Kidney tubule cell (primary cell): ENCODE measurements at regions not wholly inside any gene's neighbourhood (a gene's known extent, or its start where the extent isn't known, plus 50 kb on each side); places are given as distances from the start of the nearest gene placed in this dataset.

Experiments used
- DNase-seq: peaks from one replicate; pipeline ENCODE4 v3.0.0-alpha.2; 2018; ENCODE audit warnings: low spot score

DNA sequence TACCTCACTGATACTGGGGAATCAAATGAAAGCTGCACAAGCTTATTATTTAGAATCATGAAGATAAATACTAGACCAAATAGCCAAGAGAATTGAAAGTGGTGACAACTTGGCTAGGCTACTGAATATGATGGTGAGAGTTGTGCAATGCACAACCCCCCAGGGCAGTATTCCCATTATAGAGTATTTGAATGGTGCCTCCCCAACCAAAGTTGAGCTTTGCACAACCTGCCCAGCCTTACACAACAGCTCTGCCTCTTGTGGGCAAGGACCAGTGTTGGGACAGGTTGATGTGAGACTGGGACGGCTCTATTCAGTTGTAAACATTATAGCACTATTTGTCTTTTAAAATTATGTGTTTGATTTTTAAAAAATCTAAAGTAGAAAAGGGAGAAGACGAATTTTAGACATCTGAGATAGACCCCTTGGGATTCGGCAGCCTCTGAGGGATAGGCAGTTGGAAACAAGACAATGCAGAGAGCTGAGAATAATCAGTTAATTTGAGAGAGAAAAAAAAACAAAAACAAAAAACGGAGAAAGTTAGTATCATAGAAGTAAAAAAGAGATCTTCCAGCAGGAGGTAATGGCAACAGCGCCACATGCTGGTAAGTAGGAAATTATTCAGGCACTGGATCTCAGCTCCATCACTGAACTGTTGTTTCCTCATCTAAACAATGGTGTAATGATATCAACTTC lies 91.0 kb upstream of the KCNA3 start:
- peak; percentile 58 for DNase-seq

DNA sequence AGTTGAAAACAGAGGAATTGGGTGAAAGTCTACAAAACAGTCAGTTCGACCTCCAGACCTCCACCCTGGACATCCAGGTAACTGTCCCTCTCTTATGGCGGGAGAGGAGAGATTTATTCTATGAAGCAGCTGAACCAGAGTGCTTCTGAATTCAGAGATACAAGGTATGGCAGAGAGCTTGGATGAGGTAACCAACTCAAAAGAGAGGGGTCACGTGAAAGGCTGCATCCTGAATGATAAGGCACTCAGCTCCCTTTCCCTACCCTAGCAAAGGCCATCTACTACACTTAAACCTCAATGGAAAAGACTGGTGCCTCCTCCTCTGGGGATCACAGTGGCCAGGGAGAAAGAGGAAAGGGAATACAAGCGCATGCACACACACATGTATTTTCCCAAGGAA lies 88.4 kb upstream of the KCNA3 start:
- DNase-seq = no peak

DNA sequence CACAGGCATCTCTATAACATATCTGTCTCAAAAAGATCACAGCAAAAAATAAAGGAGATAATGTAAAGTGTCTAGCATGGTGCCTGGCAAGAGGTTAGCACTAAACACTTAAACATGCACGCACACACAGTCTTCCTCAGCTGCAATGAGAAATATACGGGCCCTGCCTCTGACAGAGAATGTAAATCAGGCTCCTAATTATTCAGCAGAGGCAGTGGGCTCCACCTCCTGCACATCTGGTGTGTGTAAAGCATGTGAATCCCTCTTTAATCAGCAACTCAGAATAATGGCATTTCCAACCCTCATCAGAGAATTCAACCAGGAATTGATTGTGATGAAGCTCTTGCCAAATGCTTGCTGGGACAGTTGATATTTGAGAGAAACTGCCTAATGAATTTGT lies 85.6 kb upstream of the KCNA3 start:
- no peak for DNase-seq

DNA sequence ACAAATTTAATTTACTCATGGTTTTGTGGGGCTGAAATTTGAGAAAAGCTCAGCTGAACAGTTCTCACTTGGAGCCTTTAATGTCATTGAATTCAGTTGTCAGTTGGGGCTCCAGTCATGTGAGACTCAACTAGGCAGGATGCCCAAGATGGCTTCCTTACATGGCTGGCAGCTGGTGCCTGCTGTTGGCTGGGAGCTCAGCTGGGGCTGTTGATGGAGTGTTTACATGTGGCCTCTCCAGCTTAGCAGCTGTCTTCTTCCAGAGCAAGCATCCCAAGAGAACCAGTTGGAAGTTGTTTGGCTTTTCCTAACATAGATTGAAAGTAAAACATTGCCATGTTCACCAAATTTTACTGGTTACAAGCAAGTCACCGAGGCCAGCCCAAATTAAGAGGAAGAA lies 81.8 kb upstream of the KCNA3 start:
- DNase-seq = no peak

DNA sequence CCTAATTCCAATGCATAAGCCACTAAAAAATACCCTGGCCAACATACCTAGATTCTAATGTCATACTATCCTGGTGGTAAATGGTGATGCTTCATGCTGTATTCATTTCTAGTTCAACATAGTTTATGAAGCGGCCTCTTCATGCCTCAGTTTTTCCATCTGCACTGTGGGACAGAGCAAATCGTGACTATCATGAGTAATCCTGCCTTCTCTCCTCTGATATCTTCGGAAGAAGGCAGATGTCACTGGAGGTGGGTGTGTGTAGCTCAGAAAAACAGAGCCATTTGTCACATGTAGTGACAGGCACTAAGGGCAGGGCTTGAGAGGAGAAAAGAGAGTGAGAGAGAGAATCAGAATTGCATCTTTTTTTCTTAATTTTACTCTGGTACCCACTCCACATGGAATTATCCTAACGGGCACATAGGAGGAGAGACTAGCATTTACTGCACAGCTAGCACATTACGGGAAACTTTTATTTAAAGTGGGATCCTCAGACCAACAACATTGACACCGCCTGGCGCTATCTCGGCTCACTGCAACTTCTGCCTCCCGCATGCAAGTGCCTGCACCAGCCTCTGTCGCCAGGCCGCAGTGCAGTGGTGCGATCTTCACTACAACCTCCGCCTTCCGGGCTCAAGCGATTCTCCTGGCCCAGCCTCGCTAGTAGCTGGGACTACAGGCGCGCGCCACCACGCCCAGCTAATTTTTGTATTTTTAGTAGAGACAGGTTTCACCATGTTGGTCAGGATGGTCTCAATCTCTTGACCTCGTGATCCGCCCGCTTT lies 78.4 kb upstream of the KCNA3 start:
- no peak for DNase-seq

DNA sequence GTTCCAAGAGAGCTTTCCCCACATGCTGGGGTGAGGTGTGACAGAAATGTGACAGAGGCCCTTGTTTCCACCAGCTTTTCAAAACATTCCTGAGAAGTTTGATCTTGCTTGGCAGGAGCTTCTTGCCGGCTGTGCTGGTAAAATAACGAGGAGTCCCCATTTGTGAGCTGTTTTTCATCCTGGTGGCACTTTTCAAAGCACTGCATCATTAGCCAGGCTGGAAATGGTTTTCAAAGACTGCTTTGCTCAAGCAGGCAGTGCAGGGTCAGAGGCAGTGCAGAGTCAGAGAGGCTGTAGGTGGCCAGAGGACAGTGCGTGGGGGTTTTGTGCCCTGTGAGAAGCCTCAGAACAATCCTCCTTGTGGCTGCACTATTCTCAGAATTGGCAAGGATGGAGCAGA lies 75.8 kb upstream of the KCNA3 start:
- no peak for DNase-seq

DNA sequence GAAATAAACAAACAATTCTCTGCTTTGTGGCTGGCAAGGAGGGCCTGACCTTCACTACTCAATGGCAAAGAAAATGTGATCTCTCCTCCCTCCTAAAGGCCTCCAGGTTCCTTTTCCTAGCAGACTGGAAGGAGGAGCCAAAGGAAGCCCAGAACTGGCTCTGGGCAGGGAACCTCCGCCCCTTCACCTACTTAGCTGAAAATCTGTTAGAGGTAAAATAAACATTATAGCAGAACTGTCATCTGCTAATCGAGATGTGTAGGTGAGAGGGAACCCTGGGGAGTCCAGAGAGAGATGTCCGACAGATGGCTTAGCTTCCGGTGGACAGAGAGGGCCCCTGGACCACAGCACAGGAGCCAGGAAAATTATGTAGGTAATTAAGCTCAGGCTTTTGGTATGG lies 75.2 kb upstream of the KCNA3 start:
- DNase-seq = no peak

DNA sequence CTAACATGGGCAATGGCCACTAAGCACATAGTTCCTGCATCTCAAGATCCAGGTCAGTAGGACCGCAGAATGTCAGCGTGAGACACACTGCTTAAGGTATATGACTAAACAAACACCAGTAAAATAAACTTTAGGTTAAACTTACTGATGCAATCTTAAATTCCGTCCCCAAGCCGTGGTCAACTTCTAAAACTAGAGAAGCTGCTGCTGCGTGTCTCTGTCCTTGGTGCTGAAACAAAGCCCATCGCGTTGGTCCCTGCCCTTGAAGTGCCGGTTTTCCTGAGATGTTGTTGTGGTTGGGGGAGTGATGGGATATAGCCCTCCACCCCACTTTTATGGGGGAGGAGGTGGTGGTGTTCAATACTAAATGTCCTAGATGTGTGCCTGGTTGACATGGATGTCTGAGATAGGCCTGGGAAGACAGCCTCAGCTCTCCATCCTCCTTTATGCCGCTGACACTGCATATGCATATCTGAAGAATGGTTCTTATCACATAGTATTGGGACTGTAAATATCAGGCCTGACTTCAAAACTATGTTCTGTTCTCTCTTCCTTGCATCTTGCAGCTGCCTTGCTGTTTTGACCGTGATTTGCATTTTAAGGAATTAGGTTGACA lies 72.0 kb upstream of the KCNA3 start:
- peak; percentile 47 for DNase-seq

DNA sequence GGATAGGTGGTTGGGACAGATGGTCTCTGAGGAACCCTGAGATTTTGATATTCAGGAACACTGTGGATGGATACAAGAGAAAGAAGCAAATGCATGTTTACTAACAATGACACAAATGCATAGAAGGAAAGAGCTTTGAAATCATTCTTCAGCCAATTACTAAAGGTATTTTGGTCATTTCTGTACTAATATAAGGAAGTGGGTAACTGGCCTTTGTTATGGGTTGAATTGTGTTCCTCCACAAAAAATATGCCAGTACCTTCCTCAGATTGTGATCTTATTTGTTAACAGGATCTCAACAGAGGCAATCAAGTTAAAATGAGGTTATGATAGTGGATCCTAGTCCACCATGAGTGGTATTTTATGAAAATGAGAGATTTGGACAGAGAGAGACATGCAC lies 68.7 kb upstream of the KCNA3 start:
- no peak for DNase-seq

DNA sequence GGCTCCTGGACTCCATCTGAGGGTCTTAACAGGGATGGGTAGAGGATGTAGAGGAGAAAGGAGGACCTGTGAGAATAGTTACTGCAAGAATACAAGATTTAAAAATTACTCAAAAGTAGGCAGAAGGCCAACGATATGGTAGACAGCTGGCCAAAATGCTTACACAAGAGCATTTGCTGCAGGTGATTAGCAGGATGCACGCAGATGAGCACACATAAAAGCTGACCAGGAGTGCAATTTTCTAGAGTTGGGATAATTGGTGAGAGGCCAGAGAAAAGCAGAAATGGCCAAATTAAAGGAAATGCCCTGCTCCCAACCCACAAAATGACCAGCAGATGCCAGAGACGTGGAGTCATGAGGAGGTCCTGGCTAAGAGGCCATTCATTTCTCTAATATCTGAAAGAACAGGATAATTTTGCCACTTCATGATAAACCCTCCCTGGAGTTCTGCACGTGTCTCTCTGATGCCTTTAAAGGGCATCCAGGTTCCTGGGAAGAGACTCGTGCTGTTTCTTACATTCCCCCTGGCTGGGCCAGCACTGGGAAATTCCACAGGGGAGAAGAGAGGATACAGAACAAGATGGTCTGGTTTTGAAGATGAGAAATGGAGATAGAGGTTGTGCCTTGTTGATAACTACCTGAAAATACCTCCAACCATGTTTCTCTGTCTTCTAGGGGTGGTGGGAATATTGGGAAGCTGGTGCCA lies 62.3 kb upstream of the KCNA3 start:
- no peak for DNase-seq

DNA sequence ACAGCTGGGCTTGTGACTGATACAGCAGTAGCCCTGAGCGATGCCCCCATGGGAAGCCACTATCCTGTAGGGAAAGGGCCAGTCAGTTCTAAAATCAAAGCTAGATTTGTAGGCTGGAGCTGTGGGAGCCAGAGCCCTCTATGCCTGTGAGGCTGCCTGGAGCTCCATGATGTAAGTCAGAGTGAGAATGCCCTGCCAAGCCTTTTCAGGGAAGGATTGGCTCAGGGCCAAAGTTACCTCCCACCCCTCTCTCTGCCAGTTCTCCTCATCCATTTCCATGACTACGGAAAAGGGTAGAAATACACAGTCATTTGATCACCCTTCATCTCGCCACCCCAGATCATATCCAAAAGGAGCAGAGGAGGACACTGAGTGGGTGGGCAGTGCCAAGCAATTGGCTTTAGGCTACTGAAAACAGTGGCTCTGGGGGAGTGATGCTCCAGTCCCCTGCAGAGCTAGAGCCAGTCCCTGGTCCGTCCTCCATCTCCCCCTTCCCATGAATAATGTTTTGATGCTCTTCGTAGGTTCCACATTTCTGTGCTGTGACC lies 59.5 kb upstream of the KCNA3 start:
- DNase-seq = no peak

DNA sequence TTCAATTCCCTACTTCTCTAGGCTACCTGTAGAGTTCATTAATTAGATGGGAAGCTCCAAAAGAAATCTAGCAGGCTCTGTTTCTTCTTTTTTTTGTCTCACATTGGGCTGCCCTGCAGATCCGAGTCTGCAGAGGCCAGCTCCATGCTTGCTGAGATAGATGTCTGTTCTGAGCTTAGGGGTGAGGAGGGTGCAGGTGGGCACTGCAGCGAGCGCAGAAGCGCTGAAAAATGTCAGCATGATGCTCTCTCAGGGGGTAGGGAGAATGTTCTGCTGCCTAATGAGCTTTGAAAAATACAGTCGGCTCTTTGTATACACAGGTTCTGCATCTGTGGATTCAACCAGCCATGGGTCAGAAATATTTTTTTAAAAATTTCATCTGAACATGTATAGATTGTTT lies 56.8 kb upstream of the KCNA3 start:
- DNase-seq = no peak

DNA sequence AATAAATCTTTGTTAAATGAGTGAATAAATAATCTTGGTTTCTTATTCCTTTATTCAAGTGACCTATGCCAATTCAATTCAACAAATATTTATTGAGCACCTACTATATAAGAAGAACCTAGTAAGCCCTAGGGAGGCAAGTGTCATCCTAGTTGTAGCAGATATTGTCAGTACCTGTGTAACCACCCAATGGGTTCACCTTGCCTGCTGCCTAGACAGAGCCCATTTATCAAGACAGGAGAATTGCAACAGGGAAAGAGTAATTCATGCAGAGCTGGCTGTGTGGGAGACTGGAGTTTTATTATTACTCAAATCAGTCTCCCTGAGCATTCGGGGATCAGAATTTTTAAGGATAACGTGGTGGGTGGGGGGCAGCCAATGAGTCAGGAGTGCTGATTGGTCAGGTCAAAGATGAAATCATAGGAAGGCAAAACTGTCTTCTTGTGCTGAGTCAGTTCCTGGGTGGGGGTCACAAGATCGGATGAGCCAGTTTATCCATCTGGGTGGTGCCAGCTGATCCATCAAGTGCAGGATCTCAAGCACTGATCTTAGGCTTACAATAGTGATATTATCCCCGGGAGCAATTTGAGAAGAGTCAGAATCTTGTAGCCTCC lies 53.8 kb upstream of the KCNA3 start:
- DNase-seq = no peak

DNA sequence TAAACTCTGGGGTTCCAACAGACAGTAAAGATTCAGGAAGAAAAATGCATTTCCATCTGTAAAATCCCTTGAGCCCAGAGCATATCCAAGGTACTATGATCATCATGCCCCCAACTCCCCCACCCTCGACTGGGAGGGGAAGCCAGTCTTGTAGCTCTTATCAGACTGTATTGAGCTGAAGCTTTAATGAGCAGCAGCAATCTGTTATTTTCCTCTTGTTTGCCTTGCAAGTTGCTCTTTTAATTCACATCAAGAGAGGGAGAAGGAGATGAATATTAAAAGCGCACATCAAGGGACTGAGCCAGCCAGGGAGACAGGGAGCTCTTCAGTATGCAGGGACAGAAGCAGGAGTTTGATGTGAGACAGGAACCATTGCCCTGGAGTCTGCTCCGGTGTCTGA lies 52.5 kb upstream of the KCNA3 start:
- DNase-seq = no peak

DNA sequence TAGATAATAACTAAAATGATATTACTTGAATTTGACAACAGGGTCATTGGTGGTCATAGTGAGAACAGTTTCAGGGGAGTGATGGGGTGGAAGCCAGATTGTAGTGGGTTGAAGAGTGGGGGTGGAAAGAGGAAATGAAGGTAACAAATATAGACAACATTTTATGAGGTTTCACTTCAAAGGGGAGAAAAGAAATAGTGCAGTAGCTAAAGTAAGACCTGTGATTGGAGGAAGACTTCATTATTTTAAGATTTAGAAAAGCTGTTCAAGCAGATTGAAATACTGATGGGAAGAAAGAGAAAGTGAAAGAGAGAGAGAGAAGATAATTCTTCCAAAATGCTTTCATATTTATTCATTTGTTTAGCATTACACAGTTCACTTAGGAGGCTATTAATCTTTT lies 52.0 kb upstream of the KCNA3 start:
- DNase-seq = no peak
